ENCODE measurements at regions not wholly inside any gene's neighbourhood (a gene's known extent, or its start where the extent isn't known, plus 50 kb on each side); places are given as distances from the start of the nearest gene placed in this dataset.

DNA sequence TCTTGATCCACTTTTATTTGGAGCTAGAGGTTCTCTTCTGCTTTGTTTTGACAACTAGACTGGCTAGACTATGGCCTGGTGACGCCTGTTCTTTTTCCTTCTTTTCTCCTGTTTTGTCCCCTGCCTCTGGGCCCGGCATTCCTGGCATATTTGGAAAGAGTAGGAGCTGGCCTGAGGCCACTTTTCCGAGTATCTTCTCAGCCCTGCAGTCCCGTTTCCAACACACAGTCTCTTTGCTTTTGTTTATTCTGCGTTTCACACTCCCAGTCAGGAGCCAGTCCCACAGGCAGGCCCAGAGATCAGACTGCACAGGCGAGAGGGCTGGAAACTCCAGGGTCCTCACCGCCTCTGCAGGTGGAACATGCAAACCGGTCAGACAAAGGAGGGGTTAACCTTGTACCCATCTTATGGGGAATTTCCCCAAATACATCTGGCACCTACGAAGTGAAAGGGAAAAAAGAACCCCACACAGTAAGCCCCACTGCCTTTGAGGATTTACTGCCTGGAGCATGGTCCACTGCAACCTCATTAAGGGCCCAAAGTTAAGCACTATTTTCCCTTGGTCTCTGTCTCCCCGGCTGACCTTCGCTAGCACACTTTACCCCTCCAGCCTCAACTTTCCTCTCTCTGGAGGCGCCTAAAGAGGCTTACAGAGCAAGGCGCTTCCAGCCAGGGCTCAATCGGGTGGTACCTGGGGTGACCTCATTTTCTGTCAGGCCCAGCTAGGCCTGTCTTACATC is 141.1 kb downstream of the TOMM20 start:
- no peak for DNase-seq

DNA sequence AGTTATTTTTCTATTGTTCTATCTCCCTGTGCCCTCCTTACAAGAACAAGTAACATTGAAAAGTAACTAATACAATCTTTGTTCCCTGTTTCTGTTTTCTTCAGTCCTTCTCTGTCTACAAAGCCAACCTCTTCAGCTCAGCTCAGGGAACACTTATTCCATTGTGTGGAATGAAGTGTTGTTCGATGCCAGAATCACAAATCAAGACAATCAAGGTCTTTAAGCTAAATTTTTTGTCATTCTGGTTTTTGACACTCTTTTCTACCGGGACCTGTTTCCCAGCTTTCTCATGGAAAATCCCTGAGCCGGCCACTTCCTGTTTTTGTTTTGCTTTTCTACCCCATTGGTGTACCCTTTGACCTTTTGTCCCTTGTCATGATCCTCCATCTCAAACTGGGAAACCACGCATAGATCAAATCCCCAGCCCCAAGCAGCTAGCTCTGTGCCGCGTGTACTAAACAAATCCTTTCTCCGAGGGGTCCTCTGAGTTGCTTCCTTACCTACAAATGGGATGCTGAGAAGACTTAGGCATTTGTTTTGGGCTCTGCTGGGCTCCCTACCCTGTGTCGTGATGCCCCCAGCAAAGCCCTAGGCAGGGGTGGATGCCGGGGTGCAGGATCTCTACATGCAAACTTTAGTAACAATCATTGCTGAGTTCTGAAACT is 141.8 kb downstream of the TOMM20 start:
- DNase-seq, result no peak

- no peak for DNase-seq
Observed at GRCh38 chr1:234985516-234986294, 142.9 kb downstream of the TOMM20 start.

GRCh38 chr1:234985007-234985370 is 143.6 kb downstream of the TOMM20 start:
- no peak for DNase-seq

DNA sequence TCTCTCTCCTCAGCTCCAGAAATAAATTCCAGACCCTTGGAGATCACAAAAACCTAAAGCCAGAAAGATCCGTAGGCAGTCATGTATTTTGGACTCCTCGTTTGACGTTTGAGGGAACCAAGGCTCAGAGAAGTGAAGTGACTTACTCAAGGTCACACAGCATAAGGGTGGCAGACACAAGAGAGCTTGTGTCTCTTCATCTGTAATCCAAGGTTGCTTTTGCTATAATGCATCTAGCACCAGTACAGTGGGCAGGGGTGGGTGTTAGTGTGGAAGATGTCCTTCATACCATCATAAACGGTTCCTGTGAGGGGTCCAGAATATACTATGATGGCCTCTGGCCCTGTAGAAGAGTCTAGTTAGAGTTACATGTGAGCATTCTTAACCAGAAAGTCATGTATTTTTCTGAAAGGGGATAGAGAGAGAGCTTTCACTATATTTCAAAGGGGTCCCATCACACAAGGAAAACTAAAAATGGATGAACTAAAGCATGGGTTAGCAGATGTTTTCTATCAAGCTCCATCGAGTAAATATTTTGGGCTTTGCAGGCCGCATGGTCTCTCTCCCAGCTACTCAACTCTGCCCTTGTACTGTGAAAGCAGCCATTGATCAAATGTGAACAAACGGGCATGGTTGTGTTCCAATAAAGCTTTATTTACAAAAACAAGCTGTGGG is 144.9 kb downstream of the TOMM20 start:
- DNase-seq, result no peak

DNA sequence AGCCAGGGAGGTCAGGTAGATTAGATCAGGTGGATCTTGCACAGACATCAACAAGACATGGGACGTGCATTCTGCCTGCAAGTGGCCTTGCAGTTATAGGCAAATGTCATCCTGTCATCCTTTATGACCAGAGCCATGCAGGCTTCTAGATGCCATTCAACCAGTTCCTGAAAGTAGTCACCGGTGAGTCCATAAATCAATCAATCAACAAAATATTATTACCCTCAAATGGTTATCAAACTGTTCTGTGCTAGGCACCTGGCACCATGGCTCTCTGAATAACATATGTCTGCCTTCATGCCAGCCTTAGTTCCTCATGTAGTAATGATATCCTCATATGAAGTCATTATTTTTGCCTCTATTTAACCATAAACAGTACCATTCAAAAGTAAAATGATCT is 146.9 kb downstream of the TOMM20 start:
- DNase-seq, result no peak

DNA sequence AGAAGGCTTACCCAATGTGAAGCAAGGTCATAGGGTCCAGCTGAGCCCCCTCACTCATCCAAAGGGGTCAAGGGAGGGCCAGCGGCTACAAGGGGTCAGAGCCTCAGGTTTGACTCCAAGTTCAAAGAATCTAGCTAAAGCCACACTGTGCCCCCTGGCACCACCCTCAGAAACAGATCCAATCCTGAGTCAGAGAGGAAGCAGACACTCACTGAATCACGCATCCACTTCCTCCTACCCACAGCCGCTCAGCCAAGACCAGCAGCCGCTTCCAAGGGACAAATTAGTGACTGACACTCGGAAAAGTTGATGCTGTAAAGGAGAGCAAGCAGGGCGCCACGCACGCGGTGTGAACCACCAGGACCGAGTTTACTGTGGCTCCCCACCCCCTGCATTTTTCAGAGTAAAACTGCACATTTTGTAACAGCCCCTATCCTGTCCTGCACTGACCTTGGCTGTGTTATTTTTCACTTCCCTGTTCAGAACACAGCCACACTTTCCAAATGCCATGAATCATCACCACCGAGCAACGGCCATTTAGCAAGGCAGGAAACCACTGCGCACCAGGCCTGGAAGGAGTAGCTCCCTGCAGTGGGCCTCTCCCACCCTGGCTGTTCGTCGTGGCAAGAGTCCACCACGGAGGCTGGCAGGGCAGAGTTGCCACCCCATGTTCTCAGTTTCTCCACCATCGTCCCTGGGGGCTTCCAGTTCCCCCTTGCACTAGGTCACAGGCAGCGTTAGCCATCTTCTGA is 147.8 kb downstream of the TOMM20 start:
- peak; percentile 78 for DNase-seq

GRCh38 chr1:234980291-234980644 is 148.4 kb downstream of the TOMM20 start:
- no peak for DNase-seq

- DNase-seq, result no peak
Observed at GRCh38 chr1:234979296-234980279, 149.0 kb downstream of the TOMM20 start.

GRCh38 chr1:234978397-234979295 is 150.0 kb downstream of the TOMM20 start:
- DNase-seq, result peak; percentile 57

DNA sequence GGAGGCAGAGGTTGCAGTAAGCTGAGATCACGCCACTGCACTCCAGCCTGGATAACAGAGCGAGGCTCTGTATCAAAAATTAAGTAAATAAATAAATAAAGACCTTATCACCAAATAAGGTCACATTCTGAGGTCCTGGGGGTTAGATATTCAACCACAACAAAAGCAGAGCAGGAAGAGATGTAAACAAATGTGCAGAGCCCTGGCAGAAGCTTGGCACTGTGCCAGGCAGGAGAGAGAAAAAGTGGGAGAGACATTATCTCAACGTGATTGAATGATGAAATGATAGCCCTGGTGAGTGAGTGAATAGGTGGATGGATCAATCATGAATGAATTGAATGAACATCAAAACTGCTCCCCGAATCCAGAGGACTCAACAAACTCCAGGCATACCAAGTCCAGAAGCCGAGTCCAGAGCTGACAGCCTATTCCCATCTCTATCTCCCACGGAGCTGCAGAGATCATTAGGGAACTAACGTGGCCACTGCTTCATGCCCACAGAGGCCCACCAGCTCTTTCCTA is 150.7 kb downstream of the TOMM20 start:
- DNase-seq, result no peak

- no peak for DNase-seq
Observed at GRCh38 chr1:234976861-234977680, 151.6 kb downstream of the TOMM20 start.

DNA sequence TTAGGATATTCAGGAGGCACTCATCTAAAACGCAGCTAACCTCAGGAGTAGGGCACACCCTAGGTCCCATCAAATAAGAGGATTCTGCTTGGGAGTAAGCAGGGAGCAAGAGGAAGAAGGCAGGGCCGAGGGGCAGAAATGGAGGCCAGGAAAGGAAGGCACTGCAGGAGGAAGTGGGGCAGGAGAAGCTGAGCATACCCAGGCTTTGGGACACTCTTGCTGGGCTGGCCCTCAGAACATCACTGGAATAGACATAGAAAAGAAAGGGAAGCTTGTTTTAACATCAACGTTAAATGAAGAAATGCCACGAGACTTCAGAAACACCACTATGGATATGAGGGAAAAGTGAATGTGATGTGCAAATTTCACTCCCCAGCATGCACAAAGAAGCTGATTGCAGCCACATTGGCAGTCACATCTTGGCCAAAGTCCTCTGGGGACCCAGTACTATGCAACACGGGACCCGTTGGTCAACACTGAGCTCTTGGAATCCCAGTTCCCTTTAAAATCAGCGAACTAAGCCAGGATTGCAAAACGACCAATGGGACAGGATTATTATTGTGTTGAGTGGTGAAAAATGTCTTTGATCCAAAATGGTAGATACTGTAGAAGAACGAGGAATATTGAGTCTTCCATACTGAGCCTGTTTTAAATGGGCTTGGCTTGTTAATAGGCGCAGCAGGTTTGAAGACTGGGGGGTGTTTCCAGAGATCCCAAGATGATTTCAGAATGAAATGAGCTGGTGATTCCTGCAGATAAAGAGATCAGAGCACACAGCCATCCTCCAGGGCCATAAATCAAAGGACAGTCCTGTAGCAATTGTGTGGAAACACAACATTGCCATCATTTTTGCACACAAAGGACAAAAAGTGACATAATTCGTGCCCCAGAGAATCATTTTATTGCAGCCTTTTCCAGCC is 152.4 kb downstream of the TOMM20 start:
- DNase-seq, result no peak

- no peak for DNase-seq
Observed at GRCh38 chr1:234975122-234975940, 153.3 kb downstream of the TOMM20 start.

DNA sequence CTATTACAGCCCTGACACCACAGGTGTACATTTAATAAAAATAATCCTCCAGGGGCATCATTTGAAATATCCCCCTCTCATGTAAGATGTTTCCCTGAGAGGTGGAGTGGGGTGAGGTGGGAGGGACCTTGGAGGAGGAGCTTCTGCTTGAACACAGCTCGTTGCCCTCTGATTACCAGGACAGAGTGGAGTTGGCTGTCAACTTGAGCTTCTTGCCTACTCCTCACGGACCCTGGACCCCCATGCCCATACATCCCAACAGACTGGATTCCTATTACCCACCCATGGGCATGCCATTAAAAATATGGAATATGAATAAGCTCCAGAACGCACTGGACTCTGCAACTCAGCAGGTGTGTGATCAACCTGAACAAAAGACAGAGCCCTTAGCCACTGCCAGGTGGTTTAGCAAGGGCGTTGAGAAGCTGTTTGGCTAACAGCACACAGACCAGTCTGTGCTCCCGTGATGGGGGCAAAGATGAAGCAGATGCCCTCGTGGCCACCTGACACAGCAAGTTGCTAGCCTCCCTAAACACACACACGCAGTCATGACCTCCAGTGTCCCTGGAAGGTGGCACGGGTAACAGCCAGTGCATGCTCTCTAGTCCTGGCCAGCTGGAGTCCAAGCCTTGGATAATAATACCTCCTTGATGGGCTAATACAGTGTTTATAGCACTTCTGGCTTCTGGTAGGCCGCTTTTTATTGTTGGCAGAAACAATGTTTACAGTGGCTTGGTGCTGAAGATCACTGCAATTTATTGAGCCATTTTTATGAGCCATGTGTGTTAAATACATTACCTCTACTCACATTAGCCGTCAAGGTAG is 155.0 kb downstream of the TOMM20 start:
- no peak for DNase-seq
